NCI-H1092 (cell line): ENCODE measurements at regions not wholly inside any gene's neighbourhood (a gene's known extent, or its start where the extent isn't known, plus 50 kb on each side); places are given as distances from the start of the nearest gene placed in this dataset.
"Not testable (repeated sequence)": the region's sequence is repeated elsewhere in the genome, so short reads cannot be mapped to it uniquely, and the experiment has no call there.

Experiments used
- DNase-seq: peaks from one replicate; lab custom pipeline; 2025; lab: John Stamatoyannopoulos, UW

DNA sequence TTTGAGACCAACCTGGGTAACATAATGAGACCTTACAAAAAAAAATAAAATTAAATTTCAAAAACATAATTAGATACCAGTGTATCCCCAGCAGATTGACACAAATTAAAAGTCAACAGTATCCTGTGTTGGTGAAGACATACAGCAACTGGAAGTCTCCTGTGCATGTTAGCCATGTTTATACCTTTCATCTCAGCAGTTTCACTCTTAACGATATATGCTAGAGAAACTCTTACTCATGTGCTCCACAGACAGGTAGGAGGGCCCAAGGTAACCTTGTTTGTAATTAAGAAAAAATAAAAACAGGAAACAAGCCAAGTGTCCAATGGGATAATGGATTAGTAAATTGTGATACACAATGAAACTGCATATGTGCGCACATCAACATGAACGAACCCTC, 50.1 kb upstream of the N4BP3 start:
- no peak for DNase-seq

DNA sequence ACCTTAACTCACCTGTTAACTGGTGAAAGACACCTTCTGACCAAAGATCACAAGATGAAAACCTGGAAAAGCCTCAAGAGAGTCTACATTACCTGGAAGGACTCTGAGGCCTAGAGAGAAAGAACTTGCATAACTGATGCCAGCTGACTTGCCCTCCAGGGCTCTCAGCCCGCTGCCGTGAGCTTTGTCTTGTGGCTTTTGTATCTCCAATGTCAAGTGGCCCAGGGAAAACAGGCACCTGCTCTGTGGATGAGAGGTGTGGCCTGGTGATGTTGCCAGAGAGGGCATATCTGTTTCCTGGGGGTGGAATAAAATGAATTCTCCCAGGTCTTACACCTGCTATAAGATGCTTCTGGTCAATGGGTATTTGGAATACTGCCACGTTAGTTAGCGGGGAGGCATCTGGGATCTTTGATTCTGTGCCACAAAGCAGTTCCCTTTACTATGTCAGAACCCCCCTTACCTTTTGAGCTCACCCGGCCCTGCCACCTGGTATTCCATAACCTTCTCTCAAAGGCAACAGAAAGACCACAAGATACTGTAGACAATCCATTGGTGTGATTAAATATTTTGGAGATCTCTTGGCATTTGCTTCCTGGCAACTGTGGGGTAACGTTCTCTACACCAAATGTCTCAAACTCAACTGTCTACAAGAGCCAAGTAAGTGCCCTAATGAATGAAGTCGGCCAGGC, 54.9 kb upstream of the N4BP3 start:
- DNase-seq = peak; percentile 62

DNA sequence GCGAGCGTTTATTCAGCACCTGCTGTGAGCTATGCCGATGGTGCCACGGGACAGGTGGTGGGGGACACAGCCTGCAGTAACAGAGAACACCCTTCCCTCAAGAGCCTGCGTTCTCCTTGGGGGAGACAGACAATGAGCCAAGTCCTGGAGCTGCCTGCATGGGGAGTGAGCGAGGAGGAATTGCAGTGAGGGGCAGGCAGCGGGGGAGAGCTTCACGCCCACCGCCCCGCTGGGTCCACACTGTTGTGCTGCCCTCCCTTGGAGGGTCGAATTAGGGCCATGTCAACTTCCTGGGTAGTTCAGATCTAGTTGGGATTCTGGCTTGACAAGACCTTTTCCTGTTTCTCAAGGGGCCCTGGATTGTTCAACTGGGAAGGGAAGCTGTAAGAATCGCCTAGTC, 55.5 kb upstream of the N4BP3 start:
- DNase-seq = no peak

DNA sequence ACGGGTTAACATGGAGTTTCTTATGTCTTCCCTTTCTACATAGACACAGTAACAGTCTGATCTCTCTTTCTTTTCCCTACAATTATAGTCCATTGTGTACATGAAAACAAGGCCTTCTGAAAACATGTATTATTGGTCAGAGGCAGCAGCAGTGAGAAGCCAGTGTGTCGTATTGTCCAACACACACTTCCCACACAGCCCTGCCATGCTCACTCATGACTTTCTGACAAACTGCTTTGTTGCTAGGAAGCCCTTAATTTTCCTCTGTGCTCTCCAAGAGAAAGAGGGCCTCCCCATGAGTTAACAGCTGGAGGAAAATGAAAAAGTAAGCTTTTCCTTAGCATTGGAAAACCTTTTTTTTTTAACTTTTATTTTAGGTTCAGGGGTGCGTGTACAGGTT, 56.4 kb upstream of the N4BP3 start:
- DNase-seq = no peak

DNA sequence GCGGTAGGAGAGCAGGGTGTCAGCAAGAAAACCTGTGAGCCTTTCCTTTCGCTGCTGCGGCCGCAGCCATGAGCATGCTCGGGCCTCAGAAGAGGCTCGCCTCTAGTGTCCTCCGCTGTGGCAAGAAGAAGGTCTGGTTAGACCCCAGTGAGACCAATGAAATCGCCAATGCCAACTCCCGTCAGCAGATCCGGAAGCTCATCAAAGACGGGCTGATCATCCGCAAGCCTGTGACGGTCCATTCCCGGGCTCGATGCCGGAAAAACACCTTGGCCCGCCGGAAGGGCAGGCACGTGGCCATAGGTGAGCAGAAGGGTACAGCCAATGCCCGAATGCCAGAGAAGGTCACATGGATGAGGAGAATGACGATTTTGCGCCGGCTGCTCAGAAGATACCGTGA, 57.8 kb upstream of the N4BP3 start:
- not testable (repeated sequence) for DNase-seq

DNA sequence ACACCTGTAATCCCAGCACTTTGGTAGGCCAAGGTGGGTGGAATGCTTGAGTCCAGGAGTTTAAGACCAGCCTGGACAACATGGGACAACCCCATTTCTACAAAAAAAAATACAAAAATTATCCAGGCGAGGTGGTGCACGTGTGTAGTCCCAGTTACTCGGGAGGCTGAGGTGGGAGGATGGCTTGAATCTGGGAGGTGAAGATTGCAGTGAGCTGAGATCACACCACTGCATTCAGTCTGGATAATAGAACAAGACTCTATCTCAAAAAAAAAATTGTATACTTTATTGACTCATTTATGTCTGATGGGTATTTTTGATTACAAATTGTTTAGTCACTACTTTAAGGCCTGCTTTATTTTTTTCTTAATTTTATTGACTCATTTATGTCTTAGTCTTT, 56.0 kb upstream of the PROP1 start:
- not testable (repeated sequence) for DNase-seq

DNA sequence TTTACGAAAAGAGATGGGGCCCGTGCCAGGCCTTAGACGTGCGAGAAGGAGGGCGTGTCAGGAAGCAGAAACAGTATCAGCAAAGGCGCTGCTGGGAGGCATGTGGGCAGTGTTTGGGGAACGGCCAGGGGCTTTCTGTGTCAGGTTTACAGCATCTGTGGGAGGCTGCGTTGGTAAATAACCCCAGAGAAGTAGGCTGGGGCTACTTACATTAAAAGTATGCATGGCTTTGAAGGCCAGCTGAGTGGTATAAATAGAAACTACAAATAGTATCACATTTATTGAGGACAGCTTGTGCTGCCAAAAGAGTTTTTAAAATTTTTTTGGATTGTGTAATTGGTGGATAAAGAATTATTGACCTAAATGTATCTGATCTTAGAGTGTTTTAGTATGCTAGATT, 54.8 kb upstream of the PROP1 start:
- DNase-seq = not testable (repeated sequence)

DNA sequence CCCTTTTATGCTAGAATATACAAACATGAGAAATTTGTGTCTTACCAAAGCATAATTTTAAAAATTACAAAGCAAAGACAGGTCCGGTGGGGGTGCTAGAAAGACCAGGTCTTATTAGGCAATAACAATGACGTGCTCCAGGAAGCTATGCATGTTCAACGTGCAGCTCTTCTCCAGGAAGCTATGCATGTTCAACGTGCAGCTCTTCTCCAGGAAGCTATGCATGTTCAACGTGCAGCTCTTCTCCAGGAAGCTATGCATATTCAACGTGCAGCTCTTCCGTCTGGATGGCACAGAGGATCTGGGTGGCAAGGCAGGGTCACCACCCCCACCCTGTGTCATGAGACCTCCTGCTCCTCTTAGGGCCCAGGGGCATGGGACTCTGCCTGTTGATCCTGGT, 51.9 kb upstream of the PROP1 start:
- not testable (repeated sequence) for DNase-seq

DNA sequence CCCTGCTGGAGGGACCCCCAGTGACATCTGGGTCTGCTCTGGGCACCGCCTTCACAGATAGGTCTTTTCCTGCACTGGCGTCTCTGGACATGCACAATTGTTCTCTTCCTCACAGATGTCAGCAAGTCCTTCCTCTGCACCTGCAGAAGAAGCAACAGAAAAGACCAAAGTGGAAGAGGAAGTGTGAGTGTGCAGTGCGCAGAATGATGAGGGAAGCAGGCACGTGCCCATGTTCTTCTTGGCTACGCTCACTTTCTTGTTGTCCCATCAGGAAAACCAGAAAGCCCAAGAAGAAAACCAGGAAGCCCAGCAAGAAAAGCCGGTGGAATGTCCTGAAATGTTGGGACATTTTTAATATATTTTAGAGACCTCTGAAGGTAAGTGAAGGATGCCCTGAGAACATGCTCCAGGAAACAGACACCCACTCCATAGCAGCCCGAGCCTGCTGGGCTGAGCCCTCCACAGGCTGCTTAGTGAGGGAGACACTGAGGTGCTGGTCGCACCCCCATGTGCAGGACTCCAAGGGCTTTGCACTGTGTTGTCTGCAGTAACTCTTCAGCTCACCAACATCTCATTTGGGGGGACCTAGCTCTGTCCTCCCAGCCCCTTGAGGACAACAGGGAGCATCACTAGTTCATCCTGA, 50.8 kb upstream of the PROP1 start:
- not testable (repeated sequence) for DNase-seq

DNA sequence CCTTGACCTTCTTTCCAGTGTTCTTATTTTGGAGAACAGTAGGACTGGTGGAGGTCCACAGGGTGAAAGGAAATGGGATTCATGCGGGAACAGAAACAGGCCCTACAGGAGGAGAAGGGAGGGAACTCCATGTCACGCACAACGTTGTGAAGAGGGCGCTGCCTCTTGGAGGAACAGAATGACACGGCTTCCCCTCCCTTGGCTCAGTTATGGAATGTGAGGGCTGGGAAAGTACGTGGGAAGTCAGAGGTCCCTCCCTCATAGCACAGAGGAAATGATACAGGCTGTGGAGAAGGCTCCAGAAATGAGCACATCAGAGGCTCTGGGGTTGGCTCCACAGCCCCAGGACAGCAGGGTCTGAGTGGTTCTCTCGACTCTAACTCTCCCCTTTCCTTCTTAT, 49.9 kb upstream of the PROP1 start:
- not testable (repeated sequence) for DNase-seq
